OCI-LY1 (cell line): ENCODE measurements at regions not wholly inside any gene's neighbourhood (a gene's known extent, or its start where the extent isn't known, plus 50 kb on each side); places are given as distances from the start of the nearest gene placed in this dataset.

ENCODE experiments used
- H2AFZ ChIP-seq: fragments of 200-600 bp; sonication (generic), shearing (Covaris generic); 2 replicates; pipeline ENCODE4 v1.6.0; 2014; ENCODE audit warnings: antibody characterized with exemption, mild to moderate bottlenecking, low read length
- H3F3A ChIP-seq: fragments of 200-600 bp; sonication (generic), shearing (Covaris generic); 2 replicates; pipeline ENCODE4 v1.6.0; 2014; ENCODE audit warnings: mild to moderate bottlenecking, antibody characterized with exemption, low read length, moderate library complexity; ENCODE audit not compliant: insufficient read depth
- H3K27ac ChIP-seq: fragments of 200-600 bp; sonication (generic); 2 replicates; pipeline ENCODE4 v1.5.1; 2014; ENCODE audit warnings: low read length, mixed run types, mild to moderate bottlenecking, low read depth; ENCODE audit not compliant: poor library complexity, severe bottlenecking
- H3K27me3 ChIP-seq: fragments of 200-600 bp; sonication (generic); 2 replicates; pipeline ENCODE4 v1.6.0; 2014; ENCODE audit warnings: antibody characterized with exemption, mild to moderate bottlenecking, low read length, moderate library complexity; ENCODE audit not compliant: insufficient read depth
- H3K36me3 ChIP-seq: fragments of 200-600 bp; sonication (generic); 2 replicates; pipeline ENCODE4 v1.6.1; 2014; ENCODE audit warnings: mild to moderate bottlenecking, antibody characterized with exemption, low read length, moderate library complexity, mixed read lengths; ENCODE audit not compliant: insufficient read depth
- H3K4me1 ChIP-seq: fragments of 200-600 bp; sonication (generic); 2 replicates; pipeline ENCODE4 v1.5.1; 2014; ENCODE audit warnings: mild to moderate bottlenecking, low read length, moderate library complexity; ENCODE audit not compliant: insufficient read depth, severe bottlenecking
- H3K4me2 ChIP-seq: fragments of 200-600 bp; sonication (generic), shearing (Covaris generic); 2 replicates; pipeline ENCODE4 v1.6.1; 2014; ENCODE audit warnings: low read length
- H3K4me3 ChIP-seq: fragments of 200-600 bp; sonication (generic); 2 replicates; pipeline ENCODE4 v1.5.1; 2014; ENCODE audit warnings: low read length, low read depth, mild to moderate bottlenecking, mixed read lengths; ENCODE audit not compliant: poor library complexity, severe bottlenecking
- H3K79me2 ChIP-seq: fragments of 200-600 bp; shearing (Covaris generic); 2 replicates; pipeline ENCODE4 v1.6.1; 2016; ENCODE audit warnings: mixed run types, low read length, mixed read lengths; ENCODE audit not compliant: insufficient read depth
- H3K9ac ChIP-seq: fragments of 200-600 bp; sonication (generic), shearing (Covaris generic); 2 replicates; pipeline ENCODE4 v1.6.1; 2014; ENCODE audit warnings: mild to moderate bottlenecking, low read length, mixed read lengths
- H3K9me2 ChIP-seq: fragments of 200-600 bp; sonication (generic), shearing (Covaris generic); 2 replicates; pipeline ENCODE4 v1.6.1; 2014; ENCODE audit warnings: low read depth, mild to moderate bottlenecking, low read length, mixed read lengths
- H3K9me3 ChIP-seq: fragments of 200-600 bp; shearing (Covaris generic); 2 replicates; pipeline ENCODE4 v1.6.1; 2014; ENCODE audit warnings: low read length, mixed read lengths
- H4K20me1 ChIP-seq: fragments of 200-600 bp; sonication (generic), shearing (Covaris generic); 2 replicates; pipeline ENCODE4 v1.6.0; 2016; ENCODE audit warnings: mild to moderate bottlenecking, low read length; ENCODE audit not compliant: insufficient read depth
- EZH2 ChIP-seq: fragments of 200-600 bp; sonication (generic), shearing (Covaris generic); IDR thresholded peaks from 2 replicates; pipeline ENCODE4 v1.8.0; 2017; ENCODE audit warnings: borderline replicate concordance, mixed run types, mild to moderate bottlenecking, antibody characterized with exemption, low read length, moderate library complexity, mixed read lengths
- TF ChIP-seq, protein P1 (sequence below): fragments of 200-600 bp; sonication (generic), shearing (Covaris generic); IDR thresholded peaks from 2 replicates; pipeline ENCODE4 v1.5.1; 2017; ENCODE audit warnings: mild to moderate bottlenecking, antibody characterized with exemption, low read length, moderate library complexity, mixed read lengths

- Histone ChIP-seq H3K9ac (no peak overlapping the region), H3K27ac (no peak overlapping the region), H3K27me3 (no peaks in the 10 kb centered on the region), H3K9me2 (no peaks in the 10 kb centered on the region), H2AFZ (no peak overlapping the region), H3F3A (no peaks in the 10 kb centered on the region), H3K4me2 (no peak overlapping the region), H3K4me1 (no peaks in the 10 kb centered on the region), H3K9me3 (no peaks in the 10 kb centered on the region), H3K36me3 (no peaks in the 10 kb centered on the region), H4K20me1 (no peaks in the 10 kb centered on the region), H3K4me3 (no peak overlapping the region), H3K79me2 (no peaks in the 10 kb centered on the region)
- TF ChIP-seq, protein P1, sequence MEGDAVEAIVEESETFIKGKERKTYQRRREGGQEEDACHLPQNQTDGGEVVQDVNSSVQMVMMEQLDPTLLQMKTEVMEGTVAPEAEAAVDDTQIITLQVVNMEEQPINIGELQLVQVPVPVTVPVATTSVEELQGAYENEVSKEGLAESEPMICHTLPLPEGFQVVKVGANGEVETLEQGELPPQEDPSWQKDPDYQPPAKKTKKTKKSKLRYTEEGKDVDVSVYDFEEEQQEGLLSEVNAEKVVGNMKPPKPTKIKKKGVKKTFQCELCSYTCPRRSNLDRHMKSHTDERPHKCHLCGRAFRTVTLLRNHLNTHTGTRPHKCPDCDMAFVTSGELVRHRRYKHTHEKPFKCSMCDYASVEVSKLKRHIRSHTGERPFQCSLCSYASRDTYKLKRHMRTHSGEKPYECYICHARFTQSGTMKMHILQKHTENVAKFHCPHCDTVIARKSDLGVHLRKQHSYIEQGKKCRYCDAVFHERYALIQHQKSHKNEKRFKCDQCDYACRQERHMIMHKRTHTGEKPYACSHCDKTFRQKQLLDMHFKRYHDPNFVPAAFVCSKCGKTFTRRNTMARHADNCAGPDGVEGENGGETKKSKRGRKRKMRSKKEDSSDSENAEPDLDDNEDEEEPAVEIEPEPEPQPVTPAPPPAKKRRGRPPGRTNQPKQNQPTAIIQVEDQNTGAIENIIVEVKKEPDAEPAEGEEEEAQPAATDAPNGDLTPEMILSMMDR: no peak
- no peak for TF ChIP-seq EZH2
These were observed 74.9 kb downstream of the ADRA2A start for GRCh38 chr10:111151595-111152307.

DNA sequence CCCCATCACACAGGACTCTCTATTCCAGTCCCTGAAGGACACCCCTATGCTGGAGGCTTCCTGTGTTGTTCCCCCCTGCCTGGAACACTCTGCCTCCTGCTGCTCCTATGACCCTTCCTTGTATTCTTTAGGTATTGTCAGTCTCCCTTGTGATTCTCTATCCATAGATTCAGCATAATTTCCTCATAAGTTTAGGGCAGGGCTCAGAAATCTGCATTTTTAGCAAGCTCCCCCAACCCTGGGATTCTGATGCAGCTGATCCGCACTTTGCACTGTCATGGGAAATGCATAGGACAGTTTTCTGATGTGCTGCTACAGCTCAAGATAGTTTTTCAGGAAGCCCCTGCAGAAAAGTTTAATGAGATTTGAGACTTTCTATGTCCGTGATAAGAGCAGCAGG, 79.9 kb downstream of the ADRA2A start:
- no peak overlapping the region for H3K9ac ChIP-seq
- no peaks in the 10 kb centered on the region for H4K20me1 ChIP-seq
- H3F3A ChIP-seq: no peaks in the 10 kb centered on the region
- H3K4me3 ChIP-seq: no peak overlapping the region
- no peaks in the 10 kb centered on the region for H3K4me1 ChIP-seq
- H2AFZ ChIP-seq: no peak overlapping the region
- H3K36me3 ChIP-seq: no peaks in the 10 kb centered on the region
- no peaks in the 10 kb centered on the region for H3K79me2 ChIP-seq
- no peak for TF ChIP-seq EZH2
- TF ChIP-seq, protein P1: no peak
- H3K9me3 ChIP-seq: no peaks in the 10 kb centered on the region
- no peak overlapping the region for H3K27ac ChIP-seq
- H3K4me2 ChIP-seq: no peak overlapping the region
- no peaks in the 10 kb centered on the region for H3K27me3 ChIP-seq
- no peaks in the 10 kb centered on the region for H3K9me2 ChIP-seq

GRCh38 chr10:111158595-111158994, 81.8 kb downstream of the ADRA2A start:
- Histone ChIP-seq H3K9me2 (no peaks in the 10 kb centered on the region), H3K27ac (no peak overlapping the region), H3K36me3 (no peaks in the 10 kb centered on the region), H3K4me2 (no peak overlapping the region), H3K27me3 (no peaks in the 10 kb centered on the region), H3F3A (no peaks in the 10 kb centered on the region), H3K4me3 (no peak overlapping the region), H3K9ac (no peak overlapping the region), H3K79me2 (no peaks in the 10 kb centered on the region), H4K20me1 (no peaks in the 10 kb centered on the region), H2AFZ (no peak overlapping the region), H3K4me1 (no peaks in the 10 kb centered on the region), H3K9me3 (no peaks in the 10 kb centered on the region)
- TF ChIP-seq EZH2: no peak
- TF ChIP-seq, protein P1: no peak
